ENCODE measurements at regions not wholly inside any gene's neighbourhood (a gene's known extent, or its start where the extent isn't known, plus 50 kb on each side); places are given as distances from the start of the nearest gene placed in this dataset.

DNA sequence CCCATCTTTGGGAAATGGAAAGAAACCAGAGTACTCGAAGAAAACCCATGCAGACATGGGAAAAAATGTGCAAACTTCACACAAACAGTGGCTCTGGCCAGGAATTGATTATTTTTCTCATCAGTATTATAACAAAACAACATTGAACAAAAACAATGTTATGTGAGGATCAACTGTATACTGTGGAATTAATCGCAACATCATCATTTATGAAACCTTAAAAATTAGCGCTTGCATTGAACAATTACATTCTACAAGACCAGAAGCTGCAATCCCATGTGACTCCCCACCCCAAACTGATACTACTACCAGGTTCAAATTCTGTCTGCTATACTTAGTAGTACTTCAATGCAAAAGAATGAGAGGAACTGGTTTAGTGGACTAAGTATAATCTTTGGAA lies 390.7 kb upstream of the PIK3R1 start:
- Mint-ChIP-seq H3K36me3 (ENCODE audit: low read depth) (no peaks in the 10 kb centered on the region), H3K4me3 (no peak overlapping the region), H3K27ac (no peak overlapping the region), H3K27me3 (peaks cover 2% of the 10 kb centered on the region), H3K4me1 (no peaks in the 10 kb centered on the region), H3K9me3 (no peaks in the 10 kb centered on the region)
- TF ChIP-seq, protein P1, sequence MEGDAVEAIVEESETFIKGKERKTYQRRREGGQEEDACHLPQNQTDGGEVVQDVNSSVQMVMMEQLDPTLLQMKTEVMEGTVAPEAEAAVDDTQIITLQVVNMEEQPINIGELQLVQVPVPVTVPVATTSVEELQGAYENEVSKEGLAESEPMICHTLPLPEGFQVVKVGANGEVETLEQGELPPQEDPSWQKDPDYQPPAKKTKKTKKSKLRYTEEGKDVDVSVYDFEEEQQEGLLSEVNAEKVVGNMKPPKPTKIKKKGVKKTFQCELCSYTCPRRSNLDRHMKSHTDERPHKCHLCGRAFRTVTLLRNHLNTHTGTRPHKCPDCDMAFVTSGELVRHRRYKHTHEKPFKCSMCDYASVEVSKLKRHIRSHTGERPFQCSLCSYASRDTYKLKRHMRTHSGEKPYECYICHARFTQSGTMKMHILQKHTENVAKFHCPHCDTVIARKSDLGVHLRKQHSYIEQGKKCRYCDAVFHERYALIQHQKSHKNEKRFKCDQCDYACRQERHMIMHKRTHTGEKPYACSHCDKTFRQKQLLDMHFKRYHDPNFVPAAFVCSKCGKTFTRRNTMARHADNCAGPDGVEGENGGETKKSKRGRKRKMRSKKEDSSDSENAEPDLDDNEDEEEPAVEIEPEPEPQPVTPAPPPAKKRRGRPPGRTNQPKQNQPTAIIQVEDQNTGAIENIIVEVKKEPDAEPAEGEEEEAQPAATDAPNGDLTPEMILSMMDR (IDR thresholded peaks at IDR 0.05): no peak
- ChIA-PET POLR2A (no interaction called here), CTCF (no interaction called here)
- ATAC-seq (ENCODE audit: low read depth) (no peak), DNase-seq (no peak)
- intact Hi-C loops (cut with micrococcal nuclease): no loop called here

DNA sequence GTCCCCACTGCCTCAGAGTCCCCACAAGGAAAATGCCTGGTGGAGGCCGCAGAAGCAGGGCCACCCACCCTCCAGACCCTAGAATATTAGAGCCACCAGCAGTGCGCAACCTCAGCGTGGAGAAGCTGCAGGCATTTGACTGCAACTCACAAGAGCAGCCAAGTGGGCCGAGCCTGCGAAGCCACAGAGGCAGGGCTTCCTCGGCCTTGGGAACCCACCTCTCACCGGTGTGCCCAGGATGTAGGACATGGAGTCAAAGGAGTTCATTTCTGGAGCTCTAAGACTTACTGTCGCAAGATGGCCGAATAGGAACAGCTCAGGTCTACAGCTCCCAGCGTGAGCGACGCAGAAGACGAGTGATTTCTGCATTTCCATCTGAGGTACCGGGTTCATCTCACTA lies 397.9 kb upstream of the PIK3R1 start:
- no peaks in the 10 kb centered on the region for H3K36me3 Mint-ChIP-seq (ENCODE audit: low read depth)
- intact Hi-C loops (cut with micrococcal nuclease): no loop called here
- H3K4me3 Mint-ChIP-seq: no peak overlapping the region
- H3K27me3 Mint-ChIP-seq: peaks cover 2% of the 10 kb centered on the region
- CTCF ChIA-PET: no interaction called here
- DNase-seq (no peak), ATAC-seq (ENCODE audit: low read depth) (no peak)
- H3K9me3 Mint-ChIP-seq: no peaks in the 10 kb centered on the region
- H3K27ac Mint-ChIP-seq: no peak overlapping the region
- TF ChIP-seq, protein P1 (IDR thresholded peaks at IDR 0.05): no peak
- POLR2A ChIA-PET: no interaction called here
- peaks cover 5% of the 10 kb centered on the region for H3K4me1 Mint-ChIP-seq

DNA sequence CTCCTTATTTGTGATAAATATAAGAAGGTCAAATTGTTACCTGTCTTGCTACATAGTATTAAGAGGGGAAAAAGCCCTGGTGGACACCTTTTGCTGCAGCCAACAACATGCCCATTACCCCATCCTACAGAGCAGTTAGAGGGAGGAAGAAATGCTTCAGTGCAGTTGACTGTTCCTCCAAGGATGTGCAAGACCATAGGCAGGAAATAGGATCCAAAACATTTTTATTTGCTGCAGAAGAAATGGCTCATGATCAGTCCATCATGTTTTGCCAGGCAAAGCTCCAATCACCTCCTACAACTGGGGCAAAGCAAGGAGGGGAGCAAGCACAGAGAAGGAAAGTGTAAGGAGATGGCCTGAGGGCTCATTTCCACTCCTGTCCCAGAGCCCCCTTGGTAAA lies 399.1 kb upstream of the PIK3R1 start:
- POLR2A ChIA-PET: interaction anchor here (0.6 kb wide), 1 partner anchor 82 kb away, joined by 5 read pairs; no protein-coding TSS in a partner anchor
- CTCF ChIA-PET: no interaction called here
- TF ChIP-seq, protein P1 (IDR thresholded peaks at IDR 0.05): no peak
- Mint-ChIP-seq H3K27ac (no peak overlapping the region), H3K9me3 (no peaks in the 10 kb centered on the region), H3K4me1 (peaks cover 5% of the 10 kb centered on the region), H3K36me3 (ENCODE audit: low read depth) (no peaks in the 10 kb centered on the region), H3K27me3 (peaks cover 2% of the 10 kb centered on the region), H3K4me3 (no peak overlapping the region)
- ATAC-seq (ENCODE audit: low read depth): no peak
- no peak for DNase-seq
- intact Hi-C loops (cut with micrococcal nuclease): no loop called here

DNA sequence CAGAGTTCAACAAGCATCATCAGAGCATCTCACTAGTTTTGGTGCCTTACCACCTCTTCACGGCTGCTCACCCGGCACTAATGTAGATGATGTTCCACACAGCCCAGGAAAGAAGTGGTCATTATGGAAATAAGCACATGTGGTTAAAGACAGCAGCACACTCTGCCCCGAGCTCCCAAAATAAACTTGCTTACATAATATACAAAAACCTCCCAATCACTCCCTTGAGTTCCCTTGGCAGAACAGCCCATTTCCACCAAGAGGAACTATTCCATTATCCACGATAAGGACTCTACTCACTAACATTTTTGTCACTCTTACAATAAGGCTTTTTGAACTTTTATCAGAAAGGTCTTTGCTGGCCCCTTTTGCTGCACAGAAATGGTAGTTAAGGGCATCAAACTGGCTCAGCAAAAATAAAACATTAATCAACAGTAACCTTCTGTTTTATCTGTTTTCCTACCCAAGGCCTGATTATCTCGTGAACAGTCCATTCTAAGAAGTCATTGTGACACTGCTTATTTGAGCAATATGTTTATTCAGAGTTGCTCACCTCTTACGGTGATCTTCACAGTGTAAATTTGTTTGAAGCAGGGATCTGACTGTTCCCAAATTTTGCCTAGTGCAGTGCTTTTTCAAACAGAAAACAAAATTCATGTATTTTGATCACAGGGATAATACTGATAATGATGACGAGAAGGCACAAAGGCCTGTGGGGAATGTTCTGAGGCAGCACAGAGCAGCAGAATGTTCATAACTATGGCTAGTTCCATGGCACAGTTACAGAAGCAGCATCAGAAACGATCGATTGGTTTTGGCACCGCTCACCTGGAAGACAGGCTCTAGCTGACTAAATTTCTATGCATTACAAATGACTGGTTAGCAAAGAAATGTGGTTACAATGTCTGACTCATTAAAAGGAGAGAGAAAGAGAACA lies 399.8 kb upstream of the PIK3R1 start:
- CTCF ChIA-PET: no interaction called here
- Mint-ChIP-seq H3K9me3 (no peaks in the 10 kb centered on the region), H3K4me1 (peaks cover 5% of the 10 kb centered on the region), H3K27me3 (peaks cover 2% of the 10 kb centered on the region), H3K4me3 (no peak overlapping the region), H3K27ac (no peak overlapping the region), H3K36me3 (ENCODE audit: low read depth) (no peaks in the 10 kb centered on the region)
- POLR2A ChIA-PET: interaction anchor here (0.6 kb wide), 1 partner anchor 83 kb away, joined by 5 read pairs; no protein-coding TSS in a partner anchor
- no peak for ATAC-seq (ENCODE audit: low read depth)
- TF ChIP-seq, protein P1 (IDR thresholded peaks at IDR 0.05): no peak
- intact Hi-C loops (cut with micrococcal nuclease): no loop called here
- DNase-seq: no peak

DNA sequence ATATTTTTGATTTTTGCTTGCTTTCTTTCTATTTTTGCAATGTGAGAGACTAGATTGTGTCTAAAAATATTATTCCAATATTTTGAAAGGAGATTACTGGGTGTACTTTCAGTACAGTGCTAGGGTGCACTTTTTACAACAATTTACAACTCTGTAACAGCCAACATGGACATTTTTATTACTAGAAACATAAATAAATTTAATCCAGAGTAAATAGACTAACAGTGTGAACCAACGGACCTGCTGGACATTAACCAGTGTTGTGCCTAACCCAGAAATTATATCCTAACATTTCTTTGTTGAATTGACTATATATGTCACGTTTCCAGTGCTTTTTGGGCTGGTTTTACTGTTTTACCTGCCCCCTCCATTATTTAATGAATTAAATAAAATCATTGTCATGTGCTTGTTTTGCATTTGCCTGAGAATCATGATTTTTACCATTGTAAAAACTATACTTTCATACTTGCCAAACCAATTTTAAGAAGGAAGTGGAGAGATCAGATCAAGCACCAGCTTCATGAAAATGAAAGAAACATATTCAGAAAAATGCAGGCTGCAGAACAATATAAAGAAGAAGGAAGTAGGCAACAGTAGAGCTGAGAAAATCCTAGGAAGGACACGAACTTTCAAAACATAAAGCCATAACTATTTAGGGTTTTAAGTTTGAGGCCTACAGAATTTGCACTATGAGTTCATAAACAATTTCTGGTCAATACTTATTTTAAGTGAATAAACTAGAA lies 400.8 kb upstream of the PIK3R1 start:
- Mint-ChIP-seq H3K4me3 (no peak overlapping the region), H3K36me3 (ENCODE audit: low read depth) (no peaks in the 10 kb centered on the region), H3K27ac (no peak overlapping the region), H3K4me1 (peaks cover 6% of the 10 kb centered on the region), H3K9me3 (no peaks in the 10 kb centered on the region), H3K27me3 (peaks cover 2% of the 10 kb centered on the region)
- ChIA-PET CTCF (no interaction called here), POLR2A (no interaction called here)
- intact Hi-C loops (cut with micrococcal nuclease): no loop called here
- ATAC-seq (ENCODE audit: low read depth): no peak
- DNase-seq: no peak
- TF ChIP-seq, protein P1 (IDR thresholded peaks at IDR 0.05): no peak

Data from activated B cell treated with CpG ODN at 0.5 μM for 24 hours (primary cell).